22Rv1 (cell line): ENCODE measurements at regions not wholly inside any gene's neighbourhood (a gene's known extent, or its start where the extent isn't known, plus 50 kb on each side); places are given as distances from the start of the nearest gene placed in this dataset.

ENCODE experiments used
- ZFX ChIP-seq: fragments of 450-650 bp; IDR thresholded peaks from 2 replicates; pipeline ENCODE4 v1.6.1; 2017; ENCODE audit warnings: antibody characterized with exemption, borderline replicate concordance
- TF ChIP-seq, protein P1 (sequence below): fragments of 450-650 bp; IDR thresholded peaks from 2 replicates; pipeline ENCODE4 v1.5.1; 2017; ENCODE audit warnings: mild to moderate bottlenecking

DNA sequence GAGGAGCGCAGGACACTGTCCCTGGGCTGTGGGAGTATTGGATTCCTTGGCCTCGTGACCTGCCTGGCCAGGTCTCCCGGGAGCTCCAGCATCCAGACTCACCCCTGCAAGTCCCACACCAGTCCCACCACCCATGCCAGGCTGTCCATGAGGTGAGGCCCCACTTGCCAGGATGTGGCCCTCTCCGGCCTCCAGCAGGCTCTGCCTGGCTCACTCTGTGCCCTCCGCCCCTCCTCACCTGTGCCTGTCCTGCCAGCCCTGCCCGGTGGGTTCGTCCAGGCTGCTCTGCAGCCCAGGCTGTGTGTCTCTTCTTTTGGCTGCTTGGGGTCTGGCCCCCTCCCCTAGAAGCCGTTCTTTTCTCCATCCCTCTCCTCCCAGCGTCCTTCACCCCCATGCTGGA lies 436.8 kb upstream of the MYT1L start:
- TF ChIP-seq, protein P1, sequence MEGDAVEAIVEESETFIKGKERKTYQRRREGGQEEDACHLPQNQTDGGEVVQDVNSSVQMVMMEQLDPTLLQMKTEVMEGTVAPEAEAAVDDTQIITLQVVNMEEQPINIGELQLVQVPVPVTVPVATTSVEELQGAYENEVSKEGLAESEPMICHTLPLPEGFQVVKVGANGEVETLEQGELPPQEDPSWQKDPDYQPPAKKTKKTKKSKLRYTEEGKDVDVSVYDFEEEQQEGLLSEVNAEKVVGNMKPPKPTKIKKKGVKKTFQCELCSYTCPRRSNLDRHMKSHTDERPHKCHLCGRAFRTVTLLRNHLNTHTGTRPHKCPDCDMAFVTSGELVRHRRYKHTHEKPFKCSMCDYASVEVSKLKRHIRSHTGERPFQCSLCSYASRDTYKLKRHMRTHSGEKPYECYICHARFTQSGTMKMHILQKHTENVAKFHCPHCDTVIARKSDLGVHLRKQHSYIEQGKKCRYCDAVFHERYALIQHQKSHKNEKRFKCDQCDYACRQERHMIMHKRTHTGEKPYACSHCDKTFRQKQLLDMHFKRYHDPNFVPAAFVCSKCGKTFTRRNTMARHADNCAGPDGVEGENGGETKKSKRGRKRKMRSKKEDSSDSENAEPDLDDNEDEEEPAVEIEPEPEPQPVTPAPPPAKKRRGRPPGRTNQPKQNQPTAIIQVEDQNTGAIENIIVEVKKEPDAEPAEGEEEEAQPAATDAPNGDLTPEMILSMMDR: no peak
- no peak for TF ChIP-seq ZFX
